ENCODE measurements at regions not wholly inside any gene's neighbourhood (a gene's known extent, or its start where the extent isn't known, plus 50 kb on each side); places are given as distances from the start of the nearest gene placed in this dataset.

GRCh38 chr11:32173977-32174376, 83.1 kb downstream of the RCN1 start:
- H3K9me3 ChIP-seq: no peaks in the 10 kb centered on the region
- DNase-seq: no peak
- H3K27ac ChIP-seq: no peak overlapping the region
- H3K27me3 ChIP-seq: no peaks in the 10 kb centered on the region
- no peaks in the 10 kb centered on the region for H3K4me1 ChIP-seq
- H3K4me3 ChIP-seq: no peak overlapping the region
- no peaks in the 10 kb centered on the region for H3K36me3 ChIP-seq (ENCODE audit: low read depth, missing control alignments)
- no peak for TF ChIP-seq POLR2A (IDR thresholded peaks at IDR 0.05)
- TF ChIP-seq, protein P1, sequence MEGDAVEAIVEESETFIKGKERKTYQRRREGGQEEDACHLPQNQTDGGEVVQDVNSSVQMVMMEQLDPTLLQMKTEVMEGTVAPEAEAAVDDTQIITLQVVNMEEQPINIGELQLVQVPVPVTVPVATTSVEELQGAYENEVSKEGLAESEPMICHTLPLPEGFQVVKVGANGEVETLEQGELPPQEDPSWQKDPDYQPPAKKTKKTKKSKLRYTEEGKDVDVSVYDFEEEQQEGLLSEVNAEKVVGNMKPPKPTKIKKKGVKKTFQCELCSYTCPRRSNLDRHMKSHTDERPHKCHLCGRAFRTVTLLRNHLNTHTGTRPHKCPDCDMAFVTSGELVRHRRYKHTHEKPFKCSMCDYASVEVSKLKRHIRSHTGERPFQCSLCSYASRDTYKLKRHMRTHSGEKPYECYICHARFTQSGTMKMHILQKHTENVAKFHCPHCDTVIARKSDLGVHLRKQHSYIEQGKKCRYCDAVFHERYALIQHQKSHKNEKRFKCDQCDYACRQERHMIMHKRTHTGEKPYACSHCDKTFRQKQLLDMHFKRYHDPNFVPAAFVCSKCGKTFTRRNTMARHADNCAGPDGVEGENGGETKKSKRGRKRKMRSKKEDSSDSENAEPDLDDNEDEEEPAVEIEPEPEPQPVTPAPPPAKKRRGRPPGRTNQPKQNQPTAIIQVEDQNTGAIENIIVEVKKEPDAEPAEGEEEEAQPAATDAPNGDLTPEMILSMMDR (IDR thresholded peaks at IDR 0.05): no peak
- intact Hi-C loops (cut with DNase I; ENCODE audit: low total_unique reads): no loop called here

- TF ChIP-seq, protein P1 (IDR thresholded peaks at IDR 0.05): peak; percentile 73 to 92 (median 84)
- no peak for TF ChIP-seq POLR2A (IDR thresholded peaks at IDR 0.05)
- intact Hi-C loops (cut with DNase I; ENCODE audit: low total_unique reads): loop anchor here (5.0 kb wide), 1 partner anchor 124 kb away; no protein-coding TSS in a partner anchor
- WGBS, 2 donors: 46 to 53% methylated on average over 8 of the region's 8 CpGs
- Histone ChIP-seq H3K36me3 (ENCODE audit: low read depth, missing control alignments) (no peaks in the 10 kb centered on the region), H3K4me1 (no peaks in the 10 kb centered on the region), H3K27me3 (no peaks in the 10 kb centered on the region), H3K27ac (no peak overlapping the region), H3K4me3 (no peak overlapping the region), H3K9me3 (no peaks in the 10 kb centered on the region)
- DNase-seq: peak; percentile 92
These were observed 85.5 kb downstream of the RCN1 start for GRCh38 chr11:32176223-32176934.

- Histone ChIP-seq H3K27ac (no peak overlapping the region), H3K4me3 (no peak overlapping the region), H3K27me3 (no peaks in the 10 kb centered on the region), H3K9me3 (no peaks in the 10 kb centered on the region), H3K4me1 (no peaks in the 10 kb centered on the region), H3K36me3 (ENCODE audit: low read depth, missing control alignments) (no peaks in the 10 kb centered on the region)
- intact Hi-C loops (cut with DNase I; ENCODE audit: low total_unique reads): loop anchor here (5.0 kb wide), 1 partner anchor 126 kb away; no protein-coding TSS in a partner anchor
- TF ChIP-seq, protein P1 (IDR thresholded peaks at IDR 0.05): no peak
- TF ChIP-seq POLR2A (IDR thresholded peaks at IDR 0.05): no peak
- DNase-seq: no peak
- 88 to 95% methylated on average over 7 of the region's 7 CpGs for WGBS, 2 donors
These were observed 87.8 kb downstream of the RCN1 start for GRCh38 chr11:32178692-32179091.

GRCh38 chr11:32183512-32183911, 92.6 kb downstream of the RCN1 start:
- intact Hi-C loops (cut with DNase I; ENCODE audit: low total_unique reads): no loop called here
- Histone ChIP-seq H3K27me3 (no peaks in the 10 kb centered on the region), H3K27ac (no peak overlapping the region), H3K36me3 (ENCODE audit: low read depth, missing control alignments) (no peaks in the 10 kb centered on the region), H3K4me1 (no peaks in the 10 kb centered on the region), H3K4me3 (no peak overlapping the region), H3K9me3 (no peaks in the 10 kb centered on the region)
- no peak for DNase-seq
- WGBS, 2 donors: 94 to 98% methylated on average over 3 of the region's 3 CpGs
- TF ChIP-seq, protein P1 (IDR thresholded peaks at IDR 0.05): no peak
- no peak for TF ChIP-seq POLR2A (IDR thresholded peaks at IDR 0.05)

All from testis (tissue), 2 donors.